Stimulated activated CD8-positive, alpha-beta memory T cell treated with anti-CD3 and anti-CD28 coated beads, Interleukin-2, amount 100 ng/mL, for 1 hour (primary cell): ENCODE measurements at regions not wholly inside any gene's neighbourhood (a gene's known extent, or its start where the extent isn't known, plus 50 kb on each side); places are given as distances from the start of the nearest gene placed in this dataset.
A peak's percentile ranks its signal among the peaks of the same experiment; 100 is the strongest.

Source experiments
- DNase-seq, 2 donors: peaks; one replicate each; pipeline ENCODE4 v3.0.0-alpha.2; 2020; ENCODE audit warnings: low read depth in 2 of 2

- no peak for DNase-seq
Observed at GRCh38 chr1:67560580-67561255, 124.3 kb upstream of the GADD45A start.

DNA sequence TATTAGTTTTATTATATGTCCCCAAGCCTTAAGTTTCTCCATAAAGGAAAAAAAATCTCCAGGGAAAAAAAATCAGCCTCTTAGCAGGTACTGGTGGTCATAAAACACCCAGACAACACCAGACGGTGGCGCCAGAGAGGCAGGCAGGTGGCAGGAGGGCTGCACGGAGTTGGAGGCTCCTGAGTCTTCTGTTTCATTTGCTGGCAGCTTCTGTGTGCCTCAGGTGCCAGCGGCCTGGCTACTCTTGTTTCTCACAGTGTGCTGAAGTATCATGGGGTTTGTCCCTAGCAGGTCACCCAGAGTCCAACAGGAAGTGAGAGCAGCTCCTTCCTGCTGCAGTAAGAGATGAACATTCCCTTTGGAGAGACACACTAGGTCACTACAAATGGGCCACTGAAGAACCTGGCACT is 123.3 kb upstream of the GADD45A start:
- DNase-seq = peak; percentile 55 to 73

- no peak for DNase-seq
Observed at GRCh38 chr1:67563684-67564083, 121.3 kb upstream of the GADD45A start.

- no peak for DNase-seq
Observed at GRCh38 chr1:67564193-67564592, 120.8 kb upstream of the GADD45A start.

DNA sequence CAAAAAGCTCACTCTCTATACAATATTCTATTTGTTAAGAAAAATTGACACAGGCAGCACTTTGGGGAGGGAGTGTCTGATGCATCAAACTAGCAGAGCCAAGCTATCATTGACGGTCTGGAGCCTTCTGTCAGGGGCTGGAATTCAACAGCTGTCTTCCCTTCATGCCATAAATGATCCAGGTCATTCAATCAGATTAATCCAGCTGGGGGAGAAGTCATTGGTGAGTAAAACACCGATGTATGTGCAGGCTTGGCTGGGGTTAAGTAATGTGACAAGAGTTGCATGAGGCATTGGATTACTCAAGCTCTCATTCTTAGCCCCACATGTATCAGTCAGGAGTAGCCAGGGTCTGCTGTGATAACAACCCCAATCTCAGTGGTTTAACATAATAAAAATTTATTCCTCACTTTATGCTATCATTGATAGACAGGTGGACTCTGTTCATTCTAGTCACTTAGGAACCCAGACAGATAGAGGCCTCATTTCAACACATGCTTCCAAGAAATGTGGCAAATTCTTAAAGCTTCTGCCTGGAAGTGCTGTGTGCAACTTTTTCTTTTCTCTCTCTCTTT is 118.1 kb upstream of the GADD45A start:
- DNase-seq = no peak

- DNase-seq = no peak
Observed at GRCh38 chr1:67570486-67571143, 114.4 kb upstream of the GADD45A start.

DNA sequence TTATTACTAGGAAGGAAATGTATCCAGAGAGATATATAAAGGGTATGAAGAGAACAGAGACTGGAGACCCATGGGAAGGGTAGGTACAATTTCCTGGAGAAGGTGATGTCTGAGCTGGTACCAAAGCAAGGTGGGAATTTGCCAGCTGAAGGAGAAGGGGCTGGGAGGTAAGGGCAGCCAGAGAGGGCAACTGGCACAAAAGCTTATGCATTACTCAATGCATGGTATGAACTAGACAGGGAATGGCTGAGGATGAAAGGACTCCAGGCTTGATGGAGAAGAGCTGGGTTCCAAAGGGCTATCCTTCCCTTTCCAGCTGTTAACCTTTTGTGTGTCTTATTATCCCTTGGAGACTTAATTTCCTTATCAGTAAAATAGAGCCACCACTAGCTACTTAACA is 113.6 kb upstream of the GADD45A start:
- no peak for DNase-seq

- no peak for DNase-seq
Observed at GRCh38 chr1:67571901-67572593, 113.0 kb upstream of the GADD45A start.

GRCh38 chr1:67572594-67573221 is 112.3 kb upstream of the GADD45A start:
- no peak for DNase-seq

DNA sequence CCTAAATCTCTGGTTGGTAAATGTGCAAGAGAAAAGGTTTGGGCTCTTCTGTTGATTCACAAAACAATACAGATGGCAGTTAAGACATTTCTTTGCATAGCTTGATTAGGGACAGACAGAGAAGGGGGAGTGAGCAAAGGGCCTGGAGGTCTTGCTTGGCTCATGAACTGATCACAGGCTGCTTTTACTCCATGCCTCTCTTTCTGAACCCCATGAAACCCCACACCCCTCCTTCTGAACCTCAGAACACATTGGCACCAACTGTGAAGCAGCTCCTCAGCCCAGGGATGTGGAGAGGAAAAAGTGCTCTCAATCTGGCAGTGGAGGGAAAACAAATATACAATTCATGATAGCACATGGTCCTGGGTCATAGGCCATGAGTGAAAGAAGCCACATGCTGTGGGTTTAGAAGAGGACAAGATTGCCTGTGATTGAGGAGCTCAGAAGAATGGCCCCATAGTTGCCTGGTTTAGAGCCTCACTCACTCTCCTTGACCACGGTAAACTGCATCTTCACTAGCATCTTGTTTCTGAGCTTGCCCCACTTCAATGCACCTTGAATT is 111.6 kb upstream of the GADD45A start:
- DNase-seq = no peak

- no peak for DNase-seq
Observed at GRCh38 chr1:67574221-67574620, 110.8 kb upstream of the GADD45A start.

- no peak for DNase-seq
Observed at GRCh38 chr1:67575861-67576260, 109.1 kb upstream of the GADD45A start.

DNA sequence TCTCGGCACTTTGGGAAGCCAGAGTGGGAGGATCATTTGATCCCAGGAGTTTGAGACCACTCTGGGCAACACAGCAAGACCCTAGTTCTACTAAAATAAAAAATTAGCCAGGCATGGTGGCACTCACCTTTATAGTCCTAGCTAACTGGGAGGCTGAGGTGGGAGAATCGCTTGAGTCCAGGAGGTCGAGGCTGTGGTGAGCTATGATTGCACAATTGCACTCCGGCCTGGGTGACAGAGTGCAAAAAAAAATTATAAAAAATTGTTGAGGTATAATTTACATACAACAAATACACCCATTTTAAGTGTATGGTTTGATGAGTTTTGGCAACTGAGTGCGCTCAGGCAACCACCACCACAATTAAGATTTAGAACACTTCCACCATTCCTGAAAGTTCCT is 108.5 kb upstream of the GADD45A start:
- no peak for DNase-seq

DNA sequence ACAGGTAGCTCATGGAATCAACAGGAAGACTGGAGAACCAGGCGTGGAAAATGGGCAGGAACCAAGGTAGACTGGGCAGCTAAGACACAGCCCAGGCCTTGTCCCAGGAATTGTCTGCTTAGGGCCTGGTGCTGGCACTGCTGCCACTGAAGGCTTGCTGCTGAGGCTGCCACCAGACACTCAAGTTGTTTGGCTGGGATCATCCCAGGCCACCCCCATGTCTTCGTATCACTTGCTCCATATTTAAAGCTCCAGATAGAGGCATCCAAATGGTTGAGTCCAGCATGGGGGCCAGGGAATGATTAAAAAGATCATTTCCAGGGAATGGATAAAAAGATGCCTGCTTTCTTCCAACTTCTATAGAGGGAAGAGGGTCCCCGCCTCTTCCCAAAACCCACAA is 107.4 kb upstream of the GADD45A start:
- DNase-seq = no peak

GRCh38 chr1:67578397-67579020 is 106.5 kb upstream of the GADD45A start:
- no peak for DNase-seq

- no peak for DNase-seq
Observed at GRCh38 chr1:67579623-67580394, 105.2 kb upstream of the GADD45A start.

- no peak for DNase-seq
Observed at GRCh38 chr1:67580691-67581403, 104.2 kb upstream of the GADD45A start.

- no peak for DNase-seq
Observed at GRCh38 chr1:67582625-67583461, 102.2 kb upstream of the GADD45A start.

GRCh38 chr1:67583462-67583950 is 101.5 kb upstream of the GADD45A start:
- no peak for DNase-seq
